Fibroblast of lung (primary cell): ENCODE measurements at regions not wholly inside any gene's neighbourhood (a gene's known extent, or its start where the extent isn't known, plus 50 kb on each side); places are given as distances from the start of the nearest gene placed in this dataset.

ENCODE experiments used
- EZH2 ChIP-seq: IDR thresholded peaks from 2 replicates; pipeline ENCODE4 v1.5.1; 2012; ENCODE audit warnings: low read length, control low read depth, mild to moderate bottlenecking; ENCODE audit errors: missing control alignments
- TF ChIP-seq, protein P1 (sequence below), 2 donors: IDR thresholded peaks in 1 of 2; conservative IDR thresholded peaks in 1 of 2; 1 replicate in 1 of 2; 2 replicates in 1 of 2; pipeline ENCODE4 v1.5.1; 2011 to 2012; ENCODE audit warnings: low read length in 2 of 2, control low read depth in 1 of 2, inconsistent platforms in 1 of 2, low read depth in 1 of 2, mild to moderate bottlenecking in 1 of 2

DNA sequence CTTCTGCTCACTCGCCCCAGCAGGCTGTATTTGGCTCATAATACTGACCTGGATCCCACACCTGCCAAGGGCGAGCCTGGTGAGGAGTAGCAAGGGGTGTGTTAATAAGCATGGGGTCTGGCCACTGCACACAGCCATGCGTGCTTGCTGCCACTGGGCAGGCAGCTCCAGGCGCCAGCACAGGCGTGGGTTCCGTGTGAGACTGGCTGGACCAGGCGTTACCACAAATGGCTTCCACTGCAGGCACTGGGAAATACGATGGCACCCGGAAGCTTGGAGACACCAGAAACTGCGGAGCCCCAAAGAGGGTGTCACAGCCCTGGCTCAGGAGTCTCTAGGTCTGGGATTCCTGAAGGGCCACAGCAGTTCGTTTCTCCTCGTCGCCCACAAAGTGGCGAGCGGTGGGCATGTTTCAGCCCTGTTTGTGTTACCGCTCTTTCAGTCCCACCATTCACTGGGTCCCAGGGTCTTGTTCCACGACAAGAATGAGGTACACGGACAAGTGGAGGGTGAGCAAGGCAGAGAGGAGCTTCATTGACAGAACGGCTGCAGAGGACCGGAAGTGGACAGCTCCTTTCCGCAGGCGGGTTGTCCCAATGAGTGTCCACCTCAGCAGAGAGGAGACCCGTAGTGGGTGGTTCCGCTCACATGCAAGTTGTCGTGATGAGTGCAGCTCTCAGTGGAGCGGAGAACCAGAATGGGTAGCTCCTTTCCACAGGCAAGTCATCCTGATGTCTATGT lies 428.9 kb downstream of the EPHA5 start:
- TF ChIP-seq EZH2, result no peak
- TF ChIP-seq, protein P1, sequence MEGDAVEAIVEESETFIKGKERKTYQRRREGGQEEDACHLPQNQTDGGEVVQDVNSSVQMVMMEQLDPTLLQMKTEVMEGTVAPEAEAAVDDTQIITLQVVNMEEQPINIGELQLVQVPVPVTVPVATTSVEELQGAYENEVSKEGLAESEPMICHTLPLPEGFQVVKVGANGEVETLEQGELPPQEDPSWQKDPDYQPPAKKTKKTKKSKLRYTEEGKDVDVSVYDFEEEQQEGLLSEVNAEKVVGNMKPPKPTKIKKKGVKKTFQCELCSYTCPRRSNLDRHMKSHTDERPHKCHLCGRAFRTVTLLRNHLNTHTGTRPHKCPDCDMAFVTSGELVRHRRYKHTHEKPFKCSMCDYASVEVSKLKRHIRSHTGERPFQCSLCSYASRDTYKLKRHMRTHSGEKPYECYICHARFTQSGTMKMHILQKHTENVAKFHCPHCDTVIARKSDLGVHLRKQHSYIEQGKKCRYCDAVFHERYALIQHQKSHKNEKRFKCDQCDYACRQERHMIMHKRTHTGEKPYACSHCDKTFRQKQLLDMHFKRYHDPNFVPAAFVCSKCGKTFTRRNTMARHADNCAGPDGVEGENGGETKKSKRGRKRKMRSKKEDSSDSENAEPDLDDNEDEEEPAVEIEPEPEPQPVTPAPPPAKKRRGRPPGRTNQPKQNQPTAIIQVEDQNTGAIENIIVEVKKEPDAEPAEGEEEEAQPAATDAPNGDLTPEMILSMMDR (conservative IDR thresholded peaks at IDR 0.05 in 1 of 2, IDR thresholded peaks at IDR 0.05 in 1 of 2; ENCODE audit: low read depth in 1 of 2, low read length in 2 of 2), result no peak
